Osteoblast (primary cell): ENCODE measurements at regions not wholly inside any gene's neighbourhood (a gene's known extent, or its start where the extent isn't known, plus 50 kb on each side); places are given as distances from the start of the nearest gene placed in this dataset.

Experiments used
- DNase-seq: peaks from one replicate; pipeline ENCODE4 v3.0.0; 2011; ENCODE audit warnings: low spot score, mixed read lengths; ENCODE audit not compliant: insufficient read length; ENCODE audit errors: missing footprints
- H2AFZ ChIP-seq: 2 replicates; pipeline ENCODE4 v1.6.0; 2011; ENCODE audit warnings: mild to moderate bottlenecking, low read length
- H3K27ac ChIP-seq: 2 replicates; pipeline ENCODE4 v1.5.1; 2011; ENCODE audit warnings: mild to moderate bottlenecking, low read depth, low read length, moderate library complexity
- H3K27me3 ChIP-seq: 2 replicates; pipeline ENCODE4 v1.6.0; 2012; ENCODE audit warnings: mild to moderate bottlenecking, control low read depth, inconsistent platforms, low read length, moderate library complexity; ENCODE audit not compliant: insufficient read depth
- H3K36me3 ChIP-seq: 2 replicates; pipeline ENCODE4 v1.5.1; 2011; ENCODE audit warnings: mild to moderate bottlenecking, low read length, control low read depth, moderate library complexity; ENCODE audit not compliant: insufficient read depth
- H3K4me1 ChIP-seq: 2 replicates; pipeline ENCODE4 v1.5.1; 2011; ENCODE audit warnings: mild to moderate bottlenecking, low read length, control low read depth, moderate library complexity; ENCODE audit not compliant: insufficient read depth
- H3K4me2 ChIP-seq: 2 replicates; pipeline ENCODE4 v1.6.0; 2011; ENCODE audit warnings: mild to moderate bottlenecking, low read length; ENCODE audit not compliant: insufficient read depth
- H3K4me3 ChIP-seq: fragments of 200-600 bp; sonication (generic); 3 replicates; pipeline ENCODE4 v1.5.1; 2012; ENCODE audit warnings: mild to moderate bottlenecking, low read length, inconsistent platforms; ENCODE audit not compliant: insufficient read depth
- H3K79me2 ChIP-seq: 2 replicates; pipeline ENCODE4 v1.6.0; 2012; ENCODE audit warnings: mild to moderate bottlenecking, low read length, control low read depth, inconsistent platforms; ENCODE audit not compliant: insufficient read depth
- H3K9me3 ChIP-seq: 2 replicates; pipeline ENCODE4 v1.5.1; 2011; ENCODE audit warnings: low read depth, low read length, control low read depth
- H4K20me1 ChIP-seq: 2 replicates; pipeline ENCODE4 v1.6.0; 2012; ENCODE audit warnings: mild to moderate bottlenecking, low read length, control low read depth; ENCODE audit not compliant: insufficient read depth
- CTCF ChIP-seq: IDR thresholded peaks from 2 replicates; pipeline ENCODE4 v1.5.1; 2011; ENCODE audit warnings: mild to moderate bottlenecking, low read depth, low read length, moderate library complexity; ENCODE audit errors: extremely low read depth

DNA sequence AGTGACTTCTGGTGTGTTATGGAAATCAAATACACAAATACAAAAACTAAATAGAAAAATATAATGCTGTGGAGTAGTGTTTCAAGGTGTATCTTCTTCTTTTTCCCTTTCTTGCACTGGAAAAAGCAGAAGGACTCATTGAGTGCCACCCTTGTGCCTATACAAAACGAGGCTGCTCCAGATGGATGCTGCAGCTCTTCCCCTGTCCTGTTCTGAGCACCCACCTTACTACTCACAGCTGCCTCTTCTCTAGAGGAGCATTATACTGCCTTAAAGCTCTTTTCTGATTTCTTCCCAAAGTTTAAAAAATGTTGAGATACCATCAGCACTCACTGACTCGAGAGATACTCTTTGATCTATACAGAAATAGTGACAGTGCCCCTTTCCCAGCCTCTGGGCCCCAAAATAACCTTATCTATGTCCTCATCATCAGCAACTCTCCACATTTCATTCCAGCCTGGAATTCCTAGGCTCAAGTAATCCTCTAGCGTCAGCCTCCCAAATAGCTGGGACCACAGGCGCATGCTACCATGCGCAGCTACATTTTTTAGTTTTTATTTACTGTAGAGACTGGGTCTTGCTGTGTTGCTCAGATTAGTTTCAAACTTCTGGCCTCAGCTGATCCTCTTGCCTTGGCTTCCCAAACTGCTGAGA, 1356.1 kb upstream of the NRXN1 start:
- TF ChIP-seq CTCF = no peak
- H3K36me3 ChIP-seq = no peaks in the 10 kb centered on the region
- H2AFZ ChIP-seq = no peak overlapping the region

GRCh38 chr2:52386433-52387030, 1354.6 kb upstream of the NRXN1 start:
- Histone ChIP-seq H3K27me3 (no peaks in the 10 kb centered on the region), H4K20me1 (no peaks in the 10 kb centered on the region), H3K4me3 (no peak overlapping the region), H3K79me2 (no peaks in the 10 kb centered on the region), H3K4me2 (no peak overlapping the region), H2AFZ (no peak overlapping the region), H3K27ac (no peak overlapping the region), H3K4me1 (no peaks in the 10 kb centered on the region), H3K36me3 (no peaks in the 10 kb centered on the region), H3K9me3 (no peaks in the 10 kb centered on the region)
- TF ChIP-seq CTCF = no peak
- DNase-seq = no peak

More for the DNA sequence above, 1356.1 kb upstream of the NRXN1 start:
- H3K4me2 ChIP-seq = no peak overlapping the region
- no peaks in the 10 kb centered on the region for H3K4me1 ChIP-seq
- H3K79me2 ChIP-seq = no peaks in the 10 kb centered on the region
- H3K27me3 ChIP-seq = no peaks in the 10 kb centered on the region
- no peaks in the 10 kb centered on the region for H4K20me1 ChIP-seq
- H3K9me3 ChIP-seq = no peaks in the 10 kb centered on the region
- no peak for DNase-seq
- no peak overlapping the region for H3K27ac ChIP-seq
- H3K4me3 ChIP-seq = no peak overlapping the region

GRCh38 chr2:52383541-52383940, 1351.6 kb upstream of the NRXN1 start:
- Histone ChIP-seq H3K4me1 (no peaks in the 10 kb centered on the region), H3K9me3 (no peaks in the 10 kb centered on the region), H3K36me3 (no peaks in the 10 kb centered on the region), H4K20me1 (no peaks in the 10 kb centered on the region), H3K4me2 (no peak overlapping the region), H3K79me2 (no peaks in the 10 kb centered on the region), H3K27me3 (no peaks in the 10 kb centered on the region), H3K4me3 (no peak overlapping the region), H2AFZ (no peak overlapping the region), H3K27ac (no peak overlapping the region)
- DNase-seq = no peak
- TF ChIP-seq CTCF = no peak

DNA sequence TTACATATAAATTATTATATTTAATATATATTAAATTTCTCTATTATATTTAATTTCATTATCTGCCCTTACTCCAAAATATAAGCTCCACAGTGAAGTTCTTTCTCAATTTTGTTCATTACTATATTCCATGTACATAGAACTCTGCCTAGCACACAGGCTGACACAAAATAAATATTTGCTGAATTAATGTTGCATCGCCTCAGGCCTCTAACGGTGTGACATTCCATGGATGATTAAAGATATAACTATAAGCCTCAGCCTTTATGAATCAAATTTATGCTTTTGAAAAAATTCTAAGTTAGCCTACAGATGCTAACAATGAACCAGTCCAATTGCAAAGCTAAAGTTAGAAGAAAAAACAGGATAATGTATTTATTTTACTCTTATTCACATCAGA, 1337.2 kb upstream of the NRXN1 start:
- no peak overlapping the region for H3K4me2 ChIP-seq
- no peaks in the 10 kb centered on the region for H3K79me2 ChIP-seq
- no peak for TF ChIP-seq CTCF
- H3K36me3 ChIP-seq = no peaks in the 10 kb centered on the region
- H3K9me3 ChIP-seq = no peaks in the 10 kb centered on the region
- H3K27me3 ChIP-seq = no peaks in the 10 kb centered on the region
- no peak for DNase-seq
- H2AFZ ChIP-seq = no peak overlapping the region
- H3K4me3 ChIP-seq = no peak overlapping the region
- H3K4me1 ChIP-seq = no peaks in the 10 kb centered on the region
- no peak overlapping the region for H3K27ac ChIP-seq
- H4K20me1 ChIP-seq = no peaks in the 10 kb centered on the region
